PC-3 (cell line): ENCODE measurements at regions not wholly inside any gene's neighbourhood (a gene's known extent, or its start where the extent isn't known, plus 50 kb on each side); places are given as distances from the start of the nearest gene placed in this dataset.

ENCODE experiments used
- CTCF ChIP-seq: fragments of 300-600 bp; sonication (generic); conservative IDR thresholded peaks from 2 replicates; pipeline ENCODE4 v1.5.1; 2017; ENCODE audit warnings: antibody characterized with exemption, low read depth, mild to moderate bottlenecking, low read length
- EZH2 ChIP-seq: fragments of 300-600 bp; sonication (generic); IDR thresholded peaks from one replicate; pipeline ENCODE4 v1.6.1; 2017; ENCODE audit warnings: antibody characterized with exemption, mild to moderate bottlenecking, low read length; ENCODE audit not compliant: unreplicated experiment
- EZH2phosphoT487 ChIP-seq: fragments of 300-600 bp; sonication (generic); IDR thresholded peaks from 2 replicates; pipeline ENCODE4 v1.6.1; 2018; ENCODE audit warnings: mild to moderate bottlenecking, antibody characterized with exemption, low read length, borderline replicate concordance

GRCh38 chr4:131388277-131388676 lies 1760.8 kb upstream of the PCDH10 start:
- TF ChIP-seq CTCF (no peak), EZH2phosphoT487 (no peak), EZH2 (no peak)
